ENCODE measurements at regions not wholly inside any gene's neighbourhood (a gene's known extent, or its start where the extent isn't known, plus 50 kb on each side); places are given as distances from the start of the nearest gene placed in this dataset.

- H3K23ac ChIP-seq (ENCODE audit: low read depth, low read length) = no peak overlapping the region
- no peaks in the 10 kb centered on the region for H4K20me1 ChIP-seq (ENCODE audit: insufficient read depth, low read length)
- H3K4me2 ChIP-seq (ENCODE audit: low read depth, low read length) = no peak overlapping the region
- H4K5ac ChIP-seq (ENCODE audit: low read depth, low read length) = no peak overlapping the region
- H2AFZ ChIP-seq (replicated peaks; ENCODE audit: low read length, poor library complexity) = no peak overlapping the region
- H3K4me3 ChIP-seq (ENCODE audit: insufficient read depth, low read depth, low read length) = no peak overlapping the region
- intact Hi-C loops (cut with micrococcal nuclease) (no loop called here), in situ Hi-C loops (cut with MboI; ENCODE audit: low sequenced_read_pairs) (no loop called here), dilution Hi-C loops (cut with HindIII; ENCODE audit: low sequenced_read_pairs, unreplicated experiment) (no loop called here)
- ChIA-PET CTCF (interaction anchor here (0.6 kb wide), 1 partner anchor 17 kb away, joined by 4 read pairs; no protein-coding TSS in a partner anchor), POLR2A (ENCODE audit: unreplicated experiment) (no interaction called here)
- H2BK15ac ChIP-seq (ENCODE audit: low read depth, low read length) = no peak overlapping the region
- H4K8ac ChIP-seq (ENCODE audit: low read depth in 2 of 2, low read length in 2 of 2) = no peak overlapping the region
- H3K27me3 ChIP-seq (ENCODE audit: control insufficient read depth, insufficient read depth, low read length) = no peaks in the 10 kb centered on the region
- no TSS peak for BruUV-seq (replicated peaks)
- H2BK20ac ChIP-seq (ENCODE audit: low read depth, low read length) = no peak overlapping the region
- H2AK9ac ChIP-seq (replicated peaks; ENCODE audit: low read depth, low read length, poor library complexity) = no peak overlapping the region
- H3K9ac ChIP-seq (ENCODE audit: low read depth, low read length) = no peak overlapping the region
- H3K56ac ChIP-seq (ENCODE audit: extremely low read depth, insufficient read depth, low read length) = no peak overlapping the region
- no peak for DNase-seq
- H2BK120ac ChIP-seq (ENCODE audit: low read depth, low read length) = no peak overlapping the region
- no CpG with 5 or more reads among the region's 4 CpGs for WGBS, 2 experiments (ENCODE audit: extremely low coverage in 2 of 2, insufficient read length in 1 of 2)
- no peaks in the 10 kb centered on the region for H3K36me3 ChIP-seq (ENCODE audit: control insufficient read depth, insufficient read depth, low read length)
- no peak overlapping the region for H3K27ac ChIP-seq (ENCODE audit: insufficient read depth, low read length)
- no peak overlapping the region for H2AK5ac ChIP-seq (ENCODE audit: low read depth, low read length)
- H3K9me3 ChIP-seq (ENCODE audit: control insufficient read depth, insufficient read depth, low read length) = peaks cover 12% of the 10 kb centered on the region; the same call in 1 of the 2 replicates
- no peaks in the 10 kb centered on the region for H3K4me1 ChIP-seq (ENCODE audit: control insufficient read depth, insufficient read depth, low read length)
- no peak overlapping the region for H3K18ac ChIP-seq (ENCODE audit: low read depth, low read length)
- TF ChIP-seq RFX5 (IDR thresholded peaks at IDR 0.05; ENCODE audit: low read depth, low read length) (no peak), RCOR1 (IDR thresholded peaks at IDR 0.05; ENCODE audit: insufficient replicate concordance, low read length) (no peak), SMC3 (IDR thresholded peaks at IDR 0.05; ENCODE audit: low read depth, low read length) (no peak), NFE2L2 (IDR thresholded peaks at IDR 0.05; ENCODE audit: low read depth, low read length) (no peak), POLR2A (IDR thresholded peaks at IDR 0.05; ENCODE audit: low read depth, low read length) (no peak), MXI1 (IDR thresholded peaks at IDR 0.05; ENCODE audit: borderline replicate concordance, low read depth, low read length) (no peak), USF2 (IDR thresholded peaks at IDR 0.05; ENCODE audit: low read depth, low read length) (no peak), CEBPB (IDR thresholded peaks at IDR 0.05; ENCODE audit: low read depth, low read length) (no peak), CTCF (conservative IDR thresholded peaks at IDR 0.05; ENCODE audit: low read depth, low read length) (no peak), BHLHE40 (IDR thresholded peaks at IDR 0.05; ENCODE audit: low read depth, low read length) (no peak), MAFK (IDR thresholded peaks at IDR 0.05; ENCODE audit: low read depth, low read length) (no peak), FOS (IDR thresholded peaks at IDR 0.05; ENCODE audit: low read depth, low read length) (no peak)
- TF ChIP-seq, protein P1, sequence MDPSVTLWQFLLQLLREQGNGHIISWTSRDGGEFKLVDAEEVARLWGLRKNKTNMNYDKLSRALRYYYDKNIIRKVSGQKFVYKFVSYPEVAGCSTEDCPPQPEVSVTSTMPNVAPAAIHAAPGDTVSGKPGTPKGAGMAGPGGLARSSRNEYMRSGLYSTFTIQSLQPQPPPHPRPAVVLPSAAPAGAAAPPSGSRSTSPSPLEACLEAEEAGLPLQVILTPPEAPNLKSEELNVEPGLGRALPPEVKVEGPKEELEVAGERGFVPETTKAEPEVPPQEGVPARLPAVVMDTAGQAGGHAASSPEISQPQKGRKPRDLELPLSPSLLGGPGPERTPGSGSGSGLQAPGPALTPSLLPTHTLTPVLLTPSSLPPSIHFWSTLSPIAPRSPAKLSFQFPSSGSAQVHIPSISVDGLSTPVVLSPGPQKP (IDR thresholded peaks at IDR 0.05; ENCODE audit: borderline replicate concordance, low read depth, low read length) = no peak
- no peak overlapping the region for H2BK5ac ChIP-seq (ENCODE audit: low read depth, low read length, poor library complexity, severe bottlenecking)
- H3K4ac ChIP-seq (ENCODE audit: low read depth, low read length) = no peak overlapping the region
- ATAC-seq (ENCODE audit: low read depth) = no peak
- no peak overlapping the region for H3K14ac ChIP-seq (replicated peaks; ENCODE audit: low read depth, low read length)
- no peaks in the 10 kb centered on the region for H3K79me1 ChIP-seq (ENCODE audit: low read depth in 1 of 2, low read length in 2 of 2)
- H3K9me1 ChIP-seq (ENCODE audit: insufficient read depth, low read length) = no peaks in the 10 kb centered on the region
- no peak overlapping the region for H4K91ac ChIP-seq (ENCODE audit: insufficient read depth, low read depth, low read length)
These were observed 1624.7 kb downstream of the MRPL39 start for GRCh38 chr21:23982546-23982945.

All from IMR-90 (cell line).